Liver (tissue), 8 donors: ENCODE measurements at regions not wholly inside any gene's neighbourhood (a gene's known extent, or its start where the extent isn't known, plus 50 kb on each side); places are given as distances from the start of the nearest gene placed in this dataset.

Experiments
- DNase-seq: peaks from one replicate; pipeline ENCODE4 v3.0.0-alpha.2; 2017; ENCODE audit warnings: low spot score
- H3K27ac ChIP-seq, 2 donors: one replicate each; pipeline ENCODE4 v1.7.0; 2013; ENCODE audit warnings: inconsistent platforms in 2 of 2, low read length in 2 of 2, control low read depth in 1 of 2, low read depth in 1 of 2, mild to moderate bottlenecking in 1 of 2
- H3K27me3 ChIP-seq, 4 donors: one replicate each; pipeline versions ENCODE4 v1.6.1 to v1.7.0; 2013; ENCODE audit warnings: low read length in 3 of 4, inconsistent platforms in 1 of 4, mild to moderate bottlenecking in 1 of 4, moderate library complexity in 1 of 4; ENCODE audit not compliant: control insufficient read depth in 4 of 4, insufficient read depth in 4 of 4
- H3K36me3 ChIP-seq, 4 donors: one replicate each; pipeline versions ENCODE4 v1.6.1 to v1.7.0; 2013; ENCODE audit warnings: low read length in 3 of 4, mild to moderate bottlenecking in 3 of 4, low read depth in 1 of 4, moderate library complexity in 1 of 4; ENCODE audit not compliant: control insufficient read depth in 4 of 4, insufficient read depth in 3 of 4
- H3K4me1 ChIP-seq, 4 donors: one replicate each; pipeline versions ENCODE4 v1.6.1 to v1.7.0; 2013; ENCODE audit warnings: low read length in 3 of 4, mild to moderate bottlenecking in 3 of 4, moderate library complexity in 1 of 4; ENCODE audit not compliant: control insufficient read depth in 4 of 4, insufficient read depth in 4 of 4
- H3K4me3 ChIP-seq, 3 donors: one replicate each; pipeline versions ENCODE4 v1.6.1 to v1.7.0; 2013; ENCODE audit warnings: low read length in 3 of 3, control low read depth in 1 of 3, low read depth in 1 of 3, mild to moderate bottlenecking in 1 of 3
- H3K9ac ChIP-seq, 2 donors: one replicate each; pipeline ENCODE4 v1.7.0; 2013; ENCODE audit warnings: low read length in 2 of 2, mild to moderate bottlenecking in 2 of 2, moderate library complexity in 2 of 2, control low read depth in 1 of 2, low read depth in 1 of 2
- H3K9me3 ChIP-seq, 4 donors: one replicate each; pipeline versions ENCODE4 v1.6.1 to v1.7.0; 2013; ENCODE audit warnings: low read length in 3 of 4; ENCODE audit not compliant: control insufficient read depth in 4 of 4
- EGR1 ChIP-seq, 2 donors: IDR thresholded peaks; 2 replicates each; pipeline ENCODE4 v1.6.1; 2016 to 2018; ENCODE audit warnings: antibody characterized with exemption in 2 of 2, low read depth in 2 of 2
- FOXA1 ChIP-seq: IDR thresholded peaks from 2 replicates; pipeline ENCODE4 v1.6.1; 2016; ENCODE audit warnings: antibody characterized with exemption
- HNF4A ChIP-seq, 2 donors: conservative IDR thresholded peaks; 2 replicates each; pipeline ENCODE4 v1.6.1; 2016; ENCODE audit warnings: antibody characterized with exemption in 2 of 2, mild to moderate bottlenecking in 2 of 2
- HNF4G ChIP-seq: IDR thresholded peaks from 2 replicates; pipeline ENCODE4 v1.6.1; 2016; ENCODE audit warnings: antibody characterized with exemption
- JUND ChIP-seq, 2 donors: IDR thresholded peaks; 2 replicates each; pipeline ENCODE4 v1.6.1; 2016; ENCODE audit warnings: antibody characterized with exemption in 2 of 2
- MAX ChIP-seq: IDR thresholded peaks from 2 replicates; pipeline ENCODE4 v1.6.1; 2016; ENCODE audit warnings: antibody characterized with exemption
- NR2F2 ChIP-seq: IDR thresholded peaks from 2 replicates; pipeline ENCODE4 v1.6.1; 2016; ENCODE audit warnings: antibody characterized with exemption
- RAD21 ChIP-seq, 2 donors: IDR thresholded peaks; 2 replicates each; pipeline ENCODE4 v1.6.1; 2016; ENCODE audit warnings: antibody characterized with exemption in 2 of 2, mild to moderate bottlenecking in 2 of 2
- RXRA ChIP-seq, 2 donors: IDR thresholded peaks; 2 replicates each; pipeline ENCODE4 v1.6.1; 2017 to 2018; ENCODE audit warnings: antibody characterized with exemption in 2 of 2, mild to moderate bottlenecking in 1 of 2
- SP1 ChIP-seq: IDR thresholded peaks from 2 replicates; pipeline ENCODE4 v1.6.1; 2018; ENCODE audit warnings: antibody characterized with exemption, mild to moderate bottlenecking
- YY1 ChIP-seq: IDR thresholded peaks from 2 replicates; pipeline ENCODE4 v1.6.1; 2016; ENCODE audit warnings: antibody characterized with exemption, mild to moderate bottlenecking
- WGBS: extraction: QIAGEN DNeasy Blood & Tissue Kit; methylation state at CpG from one replicate; pipeline ENCODE4 v1.1.7; 2013; 5-methylcytosine and 5-hydroxymethylcytosine counted together
- TF ChIP-seq, protein P1 (sequence below): IDR thresholded peaks from 2 replicates; pipeline ENCODE4 v1.6.1; 2016; ENCODE audit warnings: antibody characterized with exemption
- TF ChIP-seq, protein P2 (sequence below): fragments of 150-350 bp; IDR thresholded peaks from 2 replicates; pipeline ENCODE4 v1.5.1; 2017; ENCODE audit warnings: improper control_type of control experiment, low read depth, low read length; ENCODE audit not compliant: missing input control
- TF ChIP-seq, protein P3 (sequence below): IDR thresholded peaks from 2 replicates; pipeline ENCODE4 v1.6.1; 2016; ENCODE audit warnings: antibody characterized with exemption
- TF ChIP-seq, protein P4 (sequence below): IDR thresholded peaks from 2 replicates; pipeline ENCODE4 v1.6.1; 2016; ENCODE audit warnings: antibody characterized with exemption, mild to moderate bottlenecking
- donor health status: healthy.
- donor health status: healthy.
- donor health status: healthy.
- donor health status: healthy.
- donor health status: healthy.

DNA sequence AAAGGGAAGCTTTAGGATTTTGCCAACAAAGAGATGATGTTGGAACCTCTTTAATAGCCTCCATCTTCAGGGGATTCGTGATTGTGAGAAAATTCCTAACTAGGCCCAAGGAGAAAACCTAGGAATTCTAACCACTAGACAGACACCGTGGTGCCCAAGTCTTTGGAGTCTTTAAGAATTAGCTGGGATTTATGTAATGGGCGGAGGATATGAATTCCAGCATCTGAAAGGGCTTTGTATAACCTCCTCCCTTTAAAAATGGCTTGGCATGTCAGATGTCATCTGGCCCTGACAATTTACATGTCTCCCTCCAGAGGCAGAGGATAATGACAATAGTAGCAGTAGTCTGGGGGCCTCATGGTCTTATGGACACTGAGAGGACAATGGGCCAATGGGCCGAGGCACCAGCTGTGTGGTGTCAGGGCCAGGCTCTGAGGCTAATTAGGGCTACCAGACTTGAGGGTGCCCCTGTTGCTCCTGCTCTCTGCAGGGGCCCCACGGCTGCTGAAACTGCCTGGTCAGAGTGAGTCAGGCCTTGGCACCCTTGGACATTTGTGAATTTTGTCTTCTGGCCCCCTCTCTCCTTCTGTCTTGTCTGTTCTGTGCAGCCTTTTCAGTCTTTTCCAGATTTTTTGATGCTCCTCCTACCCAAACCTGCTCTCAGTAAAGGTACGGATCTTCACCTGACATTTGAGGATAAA is 113.9 kb downstream of the EDN1 start:
- 93% methylated on average over 6 of the region's 6 CpGs for WGBS

More for the DNA sequence above, 113.9 kb downstream of the EDN1 start:
- H3K27ac ChIP-seq = no peak overlapping the region
- no peaks in the 10 kb centered on the region for H3K4me1 ChIP-seq
- no peak overlapping the region for H3K4me3 ChIP-seq
- H3K36me3 ChIP-seq = no peaks in the 10 kb centered on the region
- no peaks in the 10 kb centered on the region for H3K9me3 ChIP-seq
- no peaks in the 10 kb centered on the region for H3K27me3 ChIP-seq
- no peak for DNase-seq
- no peak overlapping the region for H3K9ac ChIP-seq
- no peak for TF ChIP-seq RXRA (IDR thresholded peaks at IDR 0.05)
- TF ChIP-seq SP1 = no peak
- no peak for TF ChIP-seq HNF4G
- TF ChIP-seq, protein P1, sequence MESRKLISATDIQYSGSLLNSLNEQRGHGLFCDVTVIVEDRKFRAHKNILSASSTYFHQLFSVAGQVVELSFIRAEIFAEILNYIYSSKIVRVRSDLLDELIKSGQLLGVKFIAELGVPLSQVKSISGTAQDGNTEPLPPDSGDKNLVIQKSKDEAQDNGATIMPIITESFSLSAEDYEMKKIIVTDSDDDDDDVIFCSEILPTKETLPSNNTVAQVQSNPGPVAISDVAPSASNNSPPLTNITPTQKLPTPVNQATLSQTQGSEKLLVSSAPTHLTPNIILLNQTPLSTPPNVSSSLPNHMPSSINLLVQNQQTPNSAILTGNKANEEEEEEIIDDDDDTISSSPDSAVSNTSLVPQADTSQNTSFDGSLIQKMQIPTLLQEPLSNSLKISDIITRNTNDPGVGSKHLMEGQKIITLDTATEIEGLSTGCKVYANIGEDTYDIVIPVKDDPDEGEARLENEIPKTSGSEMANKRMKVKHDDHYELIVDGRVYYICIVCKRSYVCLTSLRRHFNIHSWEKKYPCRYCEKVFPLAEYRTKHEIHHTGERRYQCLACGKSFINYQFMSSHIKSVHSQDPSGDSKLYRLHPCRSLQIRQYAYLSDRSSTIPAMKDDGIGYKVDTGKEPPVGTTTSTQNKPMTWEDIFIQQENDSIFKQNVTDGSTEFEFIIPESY = no peak
- TF ChIP-seq JUND (IDR thresholded peaks at IDR 0.05) = no peak
- TF ChIP-seq NR2F2 = no peak
- TF ChIP-seq, protein P2, sequence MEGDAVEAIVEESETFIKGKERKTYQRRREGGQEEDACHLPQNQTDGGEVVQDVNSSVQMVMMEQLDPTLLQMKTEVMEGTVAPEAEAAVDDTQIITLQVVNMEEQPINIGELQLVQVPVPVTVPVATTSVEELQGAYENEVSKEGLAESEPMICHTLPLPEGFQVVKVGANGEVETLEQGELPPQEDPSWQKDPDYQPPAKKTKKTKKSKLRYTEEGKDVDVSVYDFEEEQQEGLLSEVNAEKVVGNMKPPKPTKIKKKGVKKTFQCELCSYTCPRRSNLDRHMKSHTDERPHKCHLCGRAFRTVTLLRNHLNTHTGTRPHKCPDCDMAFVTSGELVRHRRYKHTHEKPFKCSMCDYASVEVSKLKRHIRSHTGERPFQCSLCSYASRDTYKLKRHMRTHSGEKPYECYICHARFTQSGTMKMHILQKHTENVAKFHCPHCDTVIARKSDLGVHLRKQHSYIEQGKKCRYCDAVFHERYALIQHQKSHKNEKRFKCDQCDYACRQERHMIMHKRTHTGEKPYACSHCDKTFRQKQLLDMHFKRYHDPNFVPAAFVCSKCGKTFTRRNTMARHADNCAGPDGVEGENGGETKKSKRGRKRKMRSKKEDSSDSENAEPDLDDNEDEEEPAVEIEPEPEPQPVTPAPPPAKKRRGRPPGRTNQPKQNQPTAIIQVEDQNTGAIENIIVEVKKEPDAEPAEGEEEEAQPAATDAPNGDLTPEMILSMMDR = no peak
- no peak for TF ChIP-seq RAD21 (IDR thresholded peaks at IDR 0.05)
- TF ChIP-seq, protein P3, sequence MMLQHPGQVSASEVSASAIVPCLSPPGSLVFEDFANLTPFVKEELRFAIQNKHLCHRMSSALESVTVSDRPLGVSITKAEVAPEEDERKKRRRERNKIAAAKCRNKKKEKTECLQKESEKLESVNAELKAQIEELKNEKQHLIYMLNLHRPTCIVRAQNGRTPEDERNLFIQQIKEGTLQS = no peak
- TF ChIP-seq EGR1 (IDR thresholded peaks at IDR 0.05; ENCODE audit: low read depth in 2 of 2) = no peak
- no peak for TF ChIP-seq MAX
- no peak for TF ChIP-seq FOXA1
- TF ChIP-seq HNF4A (conservative IDR thresholded peaks at IDR 0.05) = no peak
- no peak for TF ChIP-seq YY1
- TF ChIP-seq, protein P4, sequence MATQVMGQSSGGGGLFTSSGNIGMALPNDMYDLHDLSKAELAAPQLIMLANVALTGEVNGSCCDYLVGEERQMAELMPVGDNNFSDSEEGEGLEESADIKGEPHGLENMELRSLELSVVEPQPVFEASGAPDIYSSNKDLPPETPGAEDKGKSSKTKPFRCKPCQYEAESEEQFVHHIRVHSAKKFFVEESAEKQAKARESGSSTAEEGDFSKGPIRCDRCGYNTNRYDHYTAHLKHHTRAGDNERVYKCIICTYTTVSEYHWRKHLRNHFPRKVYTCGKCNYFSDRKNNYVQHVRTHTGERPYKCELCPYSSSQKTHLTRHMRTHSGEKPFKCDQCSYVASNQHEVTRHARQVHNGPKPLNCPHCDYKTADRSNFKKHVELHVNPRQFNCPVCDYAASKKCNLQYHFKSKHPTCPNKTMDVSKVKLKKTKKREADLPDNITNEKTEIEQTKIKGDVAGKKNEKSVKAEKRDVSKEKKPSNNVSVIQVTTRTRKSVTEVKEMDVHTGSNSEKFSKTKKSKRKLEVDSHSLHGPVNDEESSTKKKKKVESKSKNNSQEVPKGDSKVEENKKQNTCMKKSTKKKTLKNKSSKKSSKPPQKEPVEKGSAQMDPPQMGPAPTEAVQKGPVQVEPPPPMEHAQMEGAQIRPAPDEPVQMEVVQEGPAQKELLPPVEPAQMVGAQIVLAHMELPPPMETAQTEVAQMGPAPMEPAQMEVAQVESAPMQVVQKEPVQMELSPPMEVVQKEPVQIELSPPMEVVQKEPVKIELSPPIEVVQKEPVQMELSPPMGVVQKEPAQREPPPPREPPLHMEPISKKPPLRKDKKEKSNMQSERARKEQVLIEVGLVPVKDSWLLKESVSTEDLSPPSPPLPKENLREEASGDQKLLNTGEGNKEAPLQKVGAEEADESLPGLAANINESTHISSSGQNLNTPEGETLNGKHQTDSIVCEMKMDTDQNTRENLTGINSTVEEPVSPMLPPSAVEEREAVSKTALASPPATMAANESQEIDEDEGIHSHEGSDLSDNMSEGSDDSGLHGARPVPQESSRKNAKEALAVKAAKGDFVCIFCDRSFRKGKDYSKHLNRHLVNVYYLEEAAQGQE = no peak
